NB4 (cell line): ENCODE measurements at regions not wholly inside any gene's neighbourhood (a gene's known extent, or its start where the extent isn't known, plus 50 kb on each side); places are given as distances from the start of the nearest gene placed in this dataset.

Source experiments
- DNase-seq: peaks from one replicate; pipeline ENCODE4 v3.0.0; 2010; ENCODE audit warnings: low read depth
- H3K4me3 ChIP-seq: one replicate; pipeline ENCODE4 v1.5.1; 2011; ENCODE audit warnings: mild to moderate bottlenecking, low read depth, low read length, moderate library complexity
- CTCF ChIP-seq: IDR thresholded peaks from one replicate; pipeline ENCODE4 v1.5.1; 2012; ENCODE audit warnings: low read depth, low read length
- MAX ChIP-seq: IDR thresholded peaks from 2 replicates; pipeline ENCODE4 v1.6.1; 2011; ENCODE audit warnings: low read depth, low read length
- MYC ChIP-seq: IDR thresholded peaks from 2 replicates; pipeline ENCODE4 v1.6.1; 2011; ENCODE audit warnings: low read depth, low read length
- POLR2A ChIP-seq: IDR thresholded peaks from 2 replicates; pipeline ENCODE4 v1.6.1; 2011; ENCODE audit warnings: mild to moderate bottlenecking; ENCODE audit not compliant: insufficient read length; ENCODE audit errors: extremely low read depth

- TF ChIP-seq MYC (no peak), MAX (no peak), CTCF (no peak), POLR2A (no peak)
- no peak overlapping the region for H3K4me3 ChIP-seq
- DNase-seq, result no peak
Observed at GRCh38 chr11:93256623-93257022, 58.8 kb upstream of the SLC36A4 start.

GRCh38 chr11:93267383-93267782, 63.2 kb upstream of the DEUP1 start:
- no peak for DNase-seq
- no peak for TF ChIP-seq CTCF
- TF ChIP-seq POLR2A, result no peak
- no peak for TF ChIP-seq MYC
- TF ChIP-seq MAX, result no peak
- no peak overlapping the region for H3K4me3 ChIP-seq

GRCh38 chr11:93268287-93269040, 62.1 kb upstream of the DEUP1 start:
- no peak overlapping the region for H3K4me3 ChIP-seq
- no peak for TF ChIP-seq MYC
- TF ChIP-seq POLR2A, result no peak
- TF ChIP-seq CTCF, result no peak
- TF ChIP-seq MAX, result no peak
- no peak for DNase-seq

- TF ChIP-seq CTCF, result no peak
- no peak for TF ChIP-seq MAX
- TF ChIP-seq POLR2A, result no peak
- TF ChIP-seq MYC, result no peak
- no peak for DNase-seq
Observed at GRCh38 chr11:93271596-93271995, 58.9 kb upstream of the DEUP1 start.

GRCh38 chr11:93274851-93275250, 55.7 kb upstream of the DEUP1 start:
- TF ChIP-seq MYC (no peak), POLR2A (no peak), MAX (no peak), CTCF (no peak)
- H3K4me3 ChIP-seq, result no peak overlapping the region

More at GRCh38 chr11:93271596-93271995, 58.9 kb upstream of the DEUP1 start:
- H3K4me3 ChIP-seq, result no peak overlapping the region

GRCh38 chr11:93278976-93279375, 51.6 kb upstream of the DEUP1 start:
- no peak for TF ChIP-seq MYC
- no peak for TF ChIP-seq CTCF
- TF ChIP-seq MAX, result no peak
- TF ChIP-seq POLR2A, result no peak
- DNase-seq, result no peak
- no peak overlapping the region for H3K4me3 ChIP-seq

More at GRCh38 chr11:93274851-93275250, 55.7 kb upstream of the DEUP1 start:
- no peak for DNase-seq
